ENCODE measurements at regions not wholly inside any gene's neighbourhood (a gene's known extent, or its start where the extent isn't known, plus 50 kb on each side); places are given as distances from the start of the nearest gene placed in this dataset.

DNA sequence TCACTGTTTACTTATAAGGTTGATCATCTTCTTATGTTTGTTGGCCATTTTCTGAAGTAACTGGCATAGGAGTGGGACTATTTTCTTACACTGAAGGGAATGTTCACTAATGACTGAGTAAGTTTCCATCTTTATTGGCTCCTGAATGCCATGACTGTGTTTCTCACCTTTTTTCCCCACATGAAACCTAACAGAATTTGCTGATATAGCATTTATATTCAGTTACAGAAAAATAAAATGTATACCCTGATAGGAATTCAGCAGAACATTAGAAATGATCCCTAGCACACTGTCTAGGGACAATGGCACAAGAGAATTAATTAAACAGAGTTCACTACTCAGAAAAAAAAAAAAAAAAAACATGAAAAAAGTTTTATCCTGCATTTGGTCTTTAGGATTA, 1465.1 kb upstream of the C9orf72 start:
- no peaks in the 10 kb centered on the region for H3K27me3 ChIP-seq
- TF ChIP-seq, protein P1, sequence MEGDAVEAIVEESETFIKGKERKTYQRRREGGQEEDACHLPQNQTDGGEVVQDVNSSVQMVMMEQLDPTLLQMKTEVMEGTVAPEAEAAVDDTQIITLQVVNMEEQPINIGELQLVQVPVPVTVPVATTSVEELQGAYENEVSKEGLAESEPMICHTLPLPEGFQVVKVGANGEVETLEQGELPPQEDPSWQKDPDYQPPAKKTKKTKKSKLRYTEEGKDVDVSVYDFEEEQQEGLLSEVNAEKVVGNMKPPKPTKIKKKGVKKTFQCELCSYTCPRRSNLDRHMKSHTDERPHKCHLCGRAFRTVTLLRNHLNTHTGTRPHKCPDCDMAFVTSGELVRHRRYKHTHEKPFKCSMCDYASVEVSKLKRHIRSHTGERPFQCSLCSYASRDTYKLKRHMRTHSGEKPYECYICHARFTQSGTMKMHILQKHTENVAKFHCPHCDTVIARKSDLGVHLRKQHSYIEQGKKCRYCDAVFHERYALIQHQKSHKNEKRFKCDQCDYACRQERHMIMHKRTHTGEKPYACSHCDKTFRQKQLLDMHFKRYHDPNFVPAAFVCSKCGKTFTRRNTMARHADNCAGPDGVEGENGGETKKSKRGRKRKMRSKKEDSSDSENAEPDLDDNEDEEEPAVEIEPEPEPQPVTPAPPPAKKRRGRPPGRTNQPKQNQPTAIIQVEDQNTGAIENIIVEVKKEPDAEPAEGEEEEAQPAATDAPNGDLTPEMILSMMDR (IDR thresholded peaks at IDR 0.05; ENCODE audit: low read depth, low read length), result no peak
- H3K9me3 ChIP-seq, result no peaks in the 10 kb centered on the region
- DNase-seq, result no peak
- no peaks in the 10 kb centered on the region; the same call in 1 of the 2 replicates for H3K4me1 ChIP-seq
- H3K4me3 ChIP-seq (ENCODE audit: low read depth, low read length), result no peak overlapping the region
- no peaks in the 10 kb centered on the region for H3K36me3 ChIP-seq

DNA sequence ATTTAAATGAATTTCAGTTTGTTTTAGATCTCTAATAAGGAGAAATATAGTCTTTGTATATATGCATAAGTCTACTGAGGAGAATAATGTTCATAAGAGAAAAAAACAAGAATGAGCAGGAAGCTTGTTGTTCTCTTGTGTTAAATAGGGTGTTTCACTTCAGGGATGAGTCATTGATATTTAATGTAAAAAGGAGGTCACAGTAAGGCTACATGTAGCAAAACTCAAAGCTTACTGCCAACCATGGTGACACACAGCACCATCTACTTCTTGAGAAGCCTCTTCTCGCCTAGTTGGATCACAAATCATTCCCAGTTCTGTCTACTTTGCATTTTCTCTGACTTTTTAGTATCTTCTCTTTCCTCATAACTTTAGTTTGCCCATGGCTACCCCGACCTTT, 1466.0 kb upstream of the C9orf72 start:
- TF ChIP-seq, protein P1 (IDR thresholded peaks at IDR 0.05; ENCODE audit: low read depth, low read length), result no peak
- DNase-seq, result no peak
- no peaks in the 10 kb centered on the region for H3K27me3 ChIP-seq
- no peak overlapping the region for H3K4me3 ChIP-seq (ENCODE audit: low read depth, low read length)
- H3K9me3 ChIP-seq, result no peaks in the 10 kb centered on the region
- no peaks in the 10 kb centered on the region for H3K36me3 ChIP-seq
- no peaks in the 10 kb centered on the region; the same call in 1 of the 2 replicates for H3K4me1 ChIP-seq

DNA sequence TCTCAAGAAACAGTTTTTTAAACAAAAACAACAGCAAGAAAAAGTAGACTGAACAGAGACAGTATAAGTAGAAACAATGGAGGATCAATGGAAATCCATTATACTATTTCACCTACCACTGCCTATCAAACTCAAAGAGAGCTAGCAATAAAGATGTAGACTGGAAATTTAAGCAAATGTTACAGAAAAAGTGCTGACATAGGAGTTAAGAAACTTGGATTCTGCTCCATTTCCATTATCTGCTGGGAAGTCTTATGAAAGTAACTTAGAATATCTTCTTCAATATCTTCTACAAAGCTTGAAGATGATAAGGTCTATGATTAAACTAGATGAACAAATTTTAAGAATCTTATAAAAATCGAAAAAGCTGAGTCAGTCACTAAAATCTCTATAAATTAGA, 1469.8 kb upstream of the C9orf72 start:
- no peak overlapping the region for H3K4me3 ChIP-seq (ENCODE audit: low read depth, low read length)
- H3K27me3 ChIP-seq, result no peaks in the 10 kb centered on the region
- DNase-seq, result no peak
- no peaks in the 10 kb centered on the region for H3K9me3 ChIP-seq
- no peaks in the 10 kb centered on the region for H3K36me3 ChIP-seq
- TF ChIP-seq, protein P1 (IDR thresholded peaks at IDR 0.05; ENCODE audit: low read depth, low read length), result no peak
- no peaks in the 10 kb centered on the region; the same call in 1 of the 2 replicates for H3K4me1 ChIP-seq

DNA sequence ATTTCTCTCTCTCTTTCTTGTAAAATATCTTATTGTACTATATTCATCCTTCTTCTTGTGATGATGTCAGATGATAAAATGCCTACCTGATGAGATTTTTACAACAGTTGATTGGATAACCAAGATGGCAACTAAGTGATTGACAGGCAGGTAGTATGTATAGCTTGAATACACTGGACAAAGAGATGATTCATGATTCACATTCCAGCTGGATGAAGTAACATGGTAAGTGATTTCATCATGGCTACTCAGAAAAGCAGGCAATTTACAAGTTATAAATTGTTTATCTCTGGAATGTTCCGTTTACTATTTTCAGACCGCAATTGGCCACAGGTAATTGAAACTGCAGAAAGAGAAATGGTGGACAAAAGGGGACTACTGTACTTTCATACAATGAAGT, 1471.7 kb upstream of the C9orf72 start:
- no peak for DNase-seq
- Histone ChIP-seq H3K9me3 (no peaks in the 10 kb centered on the region), H3K4me3 (ENCODE audit: low read depth, low read length) (no peak overlapping the region), H3K4me1 (no peaks in the 10 kb centered on the region), H3K27me3 (no peaks in the 10 kb centered on the region), H3K36me3 (no peaks in the 10 kb centered on the region)
- TF ChIP-seq, protein P1 (IDR thresholded peaks at IDR 0.05; ENCODE audit: low read depth, low read length), result no peak

DNA sequence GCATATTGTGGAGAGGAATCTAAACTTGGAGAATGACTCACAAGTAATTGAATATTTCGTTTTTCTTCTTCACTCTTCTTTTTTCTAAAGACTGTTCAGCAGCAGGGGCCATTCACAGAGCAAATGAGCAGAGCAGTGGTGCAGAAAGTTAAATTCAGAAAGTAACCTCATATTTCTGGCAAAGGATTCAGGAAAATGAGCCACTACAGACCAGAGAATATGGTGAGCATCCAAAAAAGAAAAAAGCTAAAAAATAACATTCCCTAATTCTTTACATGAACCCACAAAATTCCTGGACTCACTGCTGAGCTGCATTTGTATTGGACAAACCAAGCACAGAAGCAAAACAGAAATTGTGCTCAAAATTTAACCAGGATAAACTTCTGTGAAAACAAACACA, 1486.8 kb upstream of the C9orf72 start:
- no peak overlapping the region for H3K4me3 ChIP-seq (ENCODE audit: low read depth, low read length)
- no peaks in the 10 kb centered on the region for H3K4me1 ChIP-seq
- TF ChIP-seq, protein P1 (IDR thresholded peaks at IDR 0.05; ENCODE audit: low read depth, low read length), result no peak
- DNase-seq, result no peak
- H3K9me3 ChIP-seq, result no peaks in the 10 kb centered on the region
- no peaks in the 10 kb centered on the region for H3K27me3 ChIP-seq
- H3K36me3 ChIP-seq, result no peaks in the 10 kb centered on the region

DNA sequence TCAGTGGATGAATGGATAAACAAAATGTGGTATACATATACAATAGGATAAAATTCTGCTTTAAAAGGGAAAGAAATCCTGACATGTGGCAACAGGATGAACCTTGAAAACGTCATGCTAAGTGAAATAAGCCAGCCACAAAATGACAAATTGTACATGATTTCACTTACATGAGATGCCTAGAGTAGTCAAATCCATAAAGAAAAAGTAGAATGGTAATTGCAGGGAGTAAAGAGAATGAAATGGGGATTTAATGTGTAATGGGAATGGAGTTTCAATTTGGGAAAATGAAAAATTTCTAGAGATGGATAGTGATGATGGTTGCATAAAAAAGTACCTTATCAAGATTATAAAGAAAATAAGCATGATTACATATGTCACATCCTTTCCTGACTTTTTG, 1489.2 kb upstream of the C9orf72 start:
- no peak overlapping the region for H3K4me3 ChIP-seq (ENCODE audit: low read depth, low read length)
- no peaks in the 10 kb centered on the region for H3K4me1 ChIP-seq
- DNase-seq, result no peak
- no peaks in the 10 kb centered on the region for H3K9me3 ChIP-seq
- no peaks in the 10 kb centered on the region for H3K36me3 ChIP-seq
- TF ChIP-seq, protein P1 (IDR thresholded peaks at IDR 0.05; ENCODE audit: low read depth, low read length), result no peak
- no peaks in the 10 kb centered on the region for H3K27me3 ChIP-seq
